Neural cell (in vitro differentiated cells): ENCODE measurements at regions not wholly inside any gene's neighbourhood (a gene's known extent, or its start where the extent isn't known, plus 50 kb on each side); places are given as distances from the start of the nearest gene placed in this dataset.
A peak's percentile ranks its signal among the peaks of the same experiment; 100 is the strongest.

Experiments
- EP300 ChIP-seq: fragments of 450-650 bp; conservative IDR thresholded peaks from 2 replicates; pipeline ENCODE4 v1.6.1; 2014; ENCODE audit warnings: antibody characterized with exemption, mild to moderate bottlenecking, moderate library complexity; ENCODE audit not compliant: poor library complexity, severe bottlenecking
- EZH2 ChIP-seq: fragments of 200-600, 300-800 bp; shearing (Covaris generic), sonication (generic); IDR thresholded peaks from 2 replicates; pipeline ENCODE4 v1.6.1; 2014; ENCODE audit warnings: antibody characterized with exemption, low read length, borderline replicate concordance, mild to moderate bottlenecking; ENCODE audit not compliant: insufficient read depth, poor library complexity, severe bottlenecking
- MXI1 ChIP-seq: fragments of 450-650 bp; conservative IDR thresholded peaks from 2 replicates; pipeline ENCODE4 v1.6.1; 2014; ENCODE audit warnings: antibody characterized with exemption, mild to moderate bottlenecking; ENCODE audit not compliant: poor library complexity, severe bottlenecking
- POLR2AphosphoS5 ChIP-seq: IDR thresholded peaks from 2 replicates; pipeline ENCODE4 v1.6.1; 2012
- RAD21 ChIP-seq: fragments of 450-650 bp; conservative IDR thresholded peaks from 2 replicates; pipeline ENCODE4 v1.6.1; 2014; ENCODE audit warnings: antibody characterized with exemption, mild to moderate bottlenecking, moderate library complexity
- SMC3 ChIP-seq: fragments of 450-650 bp; conservative IDR thresholded peaks from 2 replicates; pipeline ENCODE4 v1.6.1; 2014; ENCODE audit warnings: antibody characterized with exemption, mild to moderate bottlenecking, moderate library complexity; ENCODE audit not compliant: poor library complexity
- TAF1 ChIP-seq: IDR thresholded peaks from 2 replicates; pipeline ENCODE4 v1.6.1; 2012; ENCODE audit warnings: low read depth
- TF ChIP-seq, protein P1 (sequence below): fragments of 450-650 bp; IDR thresholded peaks from 2 replicates; pipeline ENCODE4 v1.5.1; 2014; ENCODE audit warnings: antibody characterized with exemption, mild to moderate bottlenecking, moderate library complexity; ENCODE audit not compliant: poor library complexity, severe bottlenecking
- TF ChIP-seq, protein P2 (sequence below): IDR thresholded peaks from 2 replicates; pipeline ENCODE4 v1.6.1; 2012; ENCODE audit warnings: borderline replicate concordance

DNA sequence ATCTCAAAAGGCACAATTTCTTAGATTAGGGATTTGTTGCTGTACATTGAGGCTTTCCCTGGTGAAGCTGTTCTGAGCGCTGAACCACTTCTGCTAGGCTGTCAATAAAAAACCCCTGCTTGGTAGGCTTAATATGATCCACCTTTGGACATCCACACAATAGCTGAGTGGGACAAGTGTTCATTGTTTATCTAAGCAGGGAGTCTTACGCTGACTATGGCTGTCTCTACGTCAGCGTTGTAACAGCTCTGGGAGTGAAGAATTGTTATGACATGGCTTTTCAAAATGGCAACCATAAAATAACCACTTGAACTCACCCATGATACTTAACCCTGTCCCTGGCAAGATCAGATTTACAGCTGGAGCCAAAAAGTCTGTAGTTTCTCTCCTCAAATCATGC is 111.5 kb upstream of the SULT1C3 start:
- TF ChIP-seq, protein P1, sequence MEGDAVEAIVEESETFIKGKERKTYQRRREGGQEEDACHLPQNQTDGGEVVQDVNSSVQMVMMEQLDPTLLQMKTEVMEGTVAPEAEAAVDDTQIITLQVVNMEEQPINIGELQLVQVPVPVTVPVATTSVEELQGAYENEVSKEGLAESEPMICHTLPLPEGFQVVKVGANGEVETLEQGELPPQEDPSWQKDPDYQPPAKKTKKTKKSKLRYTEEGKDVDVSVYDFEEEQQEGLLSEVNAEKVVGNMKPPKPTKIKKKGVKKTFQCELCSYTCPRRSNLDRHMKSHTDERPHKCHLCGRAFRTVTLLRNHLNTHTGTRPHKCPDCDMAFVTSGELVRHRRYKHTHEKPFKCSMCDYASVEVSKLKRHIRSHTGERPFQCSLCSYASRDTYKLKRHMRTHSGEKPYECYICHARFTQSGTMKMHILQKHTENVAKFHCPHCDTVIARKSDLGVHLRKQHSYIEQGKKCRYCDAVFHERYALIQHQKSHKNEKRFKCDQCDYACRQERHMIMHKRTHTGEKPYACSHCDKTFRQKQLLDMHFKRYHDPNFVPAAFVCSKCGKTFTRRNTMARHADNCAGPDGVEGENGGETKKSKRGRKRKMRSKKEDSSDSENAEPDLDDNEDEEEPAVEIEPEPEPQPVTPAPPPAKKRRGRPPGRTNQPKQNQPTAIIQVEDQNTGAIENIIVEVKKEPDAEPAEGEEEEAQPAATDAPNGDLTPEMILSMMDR = no peak
- TF ChIP-seq EP300 = peak; percentile 93
- TF ChIP-seq, protein P2, sequence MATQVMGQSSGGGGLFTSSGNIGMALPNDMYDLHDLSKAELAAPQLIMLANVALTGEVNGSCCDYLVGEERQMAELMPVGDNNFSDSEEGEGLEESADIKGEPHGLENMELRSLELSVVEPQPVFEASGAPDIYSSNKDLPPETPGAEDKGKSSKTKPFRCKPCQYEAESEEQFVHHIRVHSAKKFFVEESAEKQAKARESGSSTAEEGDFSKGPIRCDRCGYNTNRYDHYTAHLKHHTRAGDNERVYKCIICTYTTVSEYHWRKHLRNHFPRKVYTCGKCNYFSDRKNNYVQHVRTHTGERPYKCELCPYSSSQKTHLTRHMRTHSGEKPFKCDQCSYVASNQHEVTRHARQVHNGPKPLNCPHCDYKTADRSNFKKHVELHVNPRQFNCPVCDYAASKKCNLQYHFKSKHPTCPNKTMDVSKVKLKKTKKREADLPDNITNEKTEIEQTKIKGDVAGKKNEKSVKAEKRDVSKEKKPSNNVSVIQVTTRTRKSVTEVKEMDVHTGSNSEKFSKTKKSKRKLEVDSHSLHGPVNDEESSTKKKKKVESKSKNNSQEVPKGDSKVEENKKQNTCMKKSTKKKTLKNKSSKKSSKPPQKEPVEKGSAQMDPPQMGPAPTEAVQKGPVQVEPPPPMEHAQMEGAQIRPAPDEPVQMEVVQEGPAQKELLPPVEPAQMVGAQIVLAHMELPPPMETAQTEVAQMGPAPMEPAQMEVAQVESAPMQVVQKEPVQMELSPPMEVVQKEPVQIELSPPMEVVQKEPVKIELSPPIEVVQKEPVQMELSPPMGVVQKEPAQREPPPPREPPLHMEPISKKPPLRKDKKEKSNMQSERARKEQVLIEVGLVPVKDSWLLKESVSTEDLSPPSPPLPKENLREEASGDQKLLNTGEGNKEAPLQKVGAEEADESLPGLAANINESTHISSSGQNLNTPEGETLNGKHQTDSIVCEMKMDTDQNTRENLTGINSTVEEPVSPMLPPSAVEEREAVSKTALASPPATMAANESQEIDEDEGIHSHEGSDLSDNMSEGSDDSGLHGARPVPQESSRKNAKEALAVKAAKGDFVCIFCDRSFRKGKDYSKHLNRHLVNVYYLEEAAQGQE = no peak
- TF ChIP-seq POLR2AphosphoS5 = peak; percentile 58
- no peak for TF ChIP-seq EZH2
- TF ChIP-seq MXI1 = no peak
- TF ChIP-seq TAF1 = no peak
- no peak for TF ChIP-seq RAD21
- no peak for TF ChIP-seq SMC3
